Mesothelial cell of epicardium (in vitro differentiated cells): ENCODE measurements at regions not wholly inside any gene's neighbourhood (a gene's known extent, or its start where the extent isn't known, plus 50 kb on each side); places are given as distances from the start of the nearest gene placed in this dataset.
"Not testable (repeated sequence)": the region's sequence is repeated elsewhere in the genome, so short reads cannot be mapped to it uniquely, and the experiment has no call there.

ENCODE experiments used
- DNase-seq, 2 experiments: peaks; one replicate each; pipeline ENCODE4 v3.0.0; 2021; ENCODE audit warnings: low spot score in 2 of 2; ENCODE audit not compliant: unreplicated experiment in 2 of 2
- H3K27ac Mint-ChIP-seq: 2 replicates; pipeline ENCODE4 v1.8.0; 2021; ENCODE audit warnings: mixed read lengths
- H3K27me3 Mint-ChIP-seq: 2 replicates; pipeline ENCODE4 v1.8.0; 2021; ENCODE audit warnings: low read depth, mixed read lengths
- H3K36me3 Mint-ChIP-seq: 2 replicates; pipeline ENCODE4 v1.8.0; 2021; ENCODE audit warnings: mixed read lengths
- H3K4me1 Mint-ChIP-seq: 2 replicates; pipeline ENCODE4 v1.8.0; 2021; ENCODE audit warnings: mixed read lengths
- H3K4me3 Mint-ChIP-seq: 2 replicates; pipeline ENCODE4 v1.8.0; 2021; ENCODE audit warnings: mild to moderate bottlenecking, moderate library complexity, mixed read lengths
- H3K9me3 Mint-ChIP-seq: 2 replicates; pipeline ENCODE4 v1.8.0; 2021; ENCODE audit warnings: mixed read lengths
- TF ChIP-seq, protein P1 (sequence below): fragments of 200-600 bp; sonication (generic); IDR thresholded peaks from one replicate; pipeline ENCODE4 v1.5.0; 2021; ENCODE audit warnings: antibody characterized with exemption; ENCODE audit not compliant: unreplicated experiment

DNA sequence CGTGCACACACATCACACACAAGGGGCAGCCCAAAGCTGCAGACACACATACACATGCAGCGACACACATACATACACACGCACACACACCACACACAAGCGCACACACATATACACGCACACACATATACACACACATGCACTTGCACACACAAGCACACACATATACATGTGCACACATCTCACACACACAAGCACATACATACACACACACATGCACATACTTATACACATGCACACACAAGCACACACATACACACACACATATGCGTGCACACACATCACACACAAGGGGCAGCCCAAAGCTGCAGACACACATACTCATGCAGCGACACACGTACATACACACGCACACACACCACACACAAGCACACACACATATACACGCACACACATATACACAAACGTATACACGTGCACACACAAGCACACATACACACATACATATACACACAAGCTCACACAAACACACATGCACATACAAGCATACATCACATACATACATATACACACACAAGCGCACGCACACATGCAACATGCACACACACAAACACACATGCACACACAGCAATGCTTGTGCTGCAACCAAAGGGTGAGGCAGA is 178.8 kb upstream of the PFKP start:
- no peaks in the 10 kb centered on the region for H3K9me3 Mint-ChIP-seq

DNA sequence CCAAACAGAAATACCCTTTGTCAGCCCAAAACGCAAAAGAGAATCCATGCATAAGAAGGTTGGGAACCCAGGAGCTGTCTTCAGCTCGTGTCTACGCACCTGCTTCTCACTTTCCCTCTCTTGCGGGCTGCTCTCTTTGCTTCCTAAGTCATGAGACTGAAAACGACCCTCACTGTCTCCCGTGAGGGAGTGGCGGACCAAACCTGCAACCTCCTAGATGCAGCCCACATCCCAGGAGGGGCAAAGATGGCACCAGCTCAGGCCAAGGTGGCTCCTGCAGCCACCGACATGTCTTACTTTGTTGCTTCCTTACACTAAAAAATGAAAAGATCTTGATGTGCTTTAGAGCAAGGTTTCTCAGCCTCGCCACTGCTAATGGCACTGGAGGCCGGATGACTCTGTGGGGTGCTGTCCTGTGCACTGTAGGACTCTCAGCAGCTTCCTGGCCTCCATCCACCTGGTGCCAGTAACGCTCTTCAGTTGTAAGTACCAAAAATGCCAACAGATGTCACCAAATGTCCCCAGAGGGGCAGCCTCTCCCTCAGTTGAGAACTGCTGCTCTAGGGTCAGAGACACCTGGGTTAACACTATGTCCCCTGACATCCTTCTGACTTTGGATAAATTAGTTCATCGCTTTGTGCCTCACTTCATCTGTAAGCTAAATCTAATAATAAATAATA is 179.8 kb upstream of the PFKP start:
- no peak for DNase-seq
- peaks cover 70% of the 10 kb centered on the region for H3K27me3 Mint-ChIP-seq
- no peak overlapping the region for H3K4me3 Mint-ChIP-seq

More for the DNA sequence above, 178.8 kb upstream of the PFKP start:
- TF ChIP-seq, protein P1, sequence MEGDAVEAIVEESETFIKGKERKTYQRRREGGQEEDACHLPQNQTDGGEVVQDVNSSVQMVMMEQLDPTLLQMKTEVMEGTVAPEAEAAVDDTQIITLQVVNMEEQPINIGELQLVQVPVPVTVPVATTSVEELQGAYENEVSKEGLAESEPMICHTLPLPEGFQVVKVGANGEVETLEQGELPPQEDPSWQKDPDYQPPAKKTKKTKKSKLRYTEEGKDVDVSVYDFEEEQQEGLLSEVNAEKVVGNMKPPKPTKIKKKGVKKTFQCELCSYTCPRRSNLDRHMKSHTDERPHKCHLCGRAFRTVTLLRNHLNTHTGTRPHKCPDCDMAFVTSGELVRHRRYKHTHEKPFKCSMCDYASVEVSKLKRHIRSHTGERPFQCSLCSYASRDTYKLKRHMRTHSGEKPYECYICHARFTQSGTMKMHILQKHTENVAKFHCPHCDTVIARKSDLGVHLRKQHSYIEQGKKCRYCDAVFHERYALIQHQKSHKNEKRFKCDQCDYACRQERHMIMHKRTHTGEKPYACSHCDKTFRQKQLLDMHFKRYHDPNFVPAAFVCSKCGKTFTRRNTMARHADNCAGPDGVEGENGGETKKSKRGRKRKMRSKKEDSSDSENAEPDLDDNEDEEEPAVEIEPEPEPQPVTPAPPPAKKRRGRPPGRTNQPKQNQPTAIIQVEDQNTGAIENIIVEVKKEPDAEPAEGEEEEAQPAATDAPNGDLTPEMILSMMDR = no peak
- H3K27ac Mint-ChIP-seq = no peak overlapping the region
- no peak overlapping the region for H3K4me3 Mint-ChIP-seq
- no peaks in the 10 kb centered on the region for H3K36me3 Mint-ChIP-seq
- no peak for DNase-seq
- H3K4me1 Mint-ChIP-seq = peaks cover 1% of the 10 kb centered on the region
- H3K27me3 Mint-ChIP-seq = peaks cover 78% of the 10 kb centered on the region

DNA sequence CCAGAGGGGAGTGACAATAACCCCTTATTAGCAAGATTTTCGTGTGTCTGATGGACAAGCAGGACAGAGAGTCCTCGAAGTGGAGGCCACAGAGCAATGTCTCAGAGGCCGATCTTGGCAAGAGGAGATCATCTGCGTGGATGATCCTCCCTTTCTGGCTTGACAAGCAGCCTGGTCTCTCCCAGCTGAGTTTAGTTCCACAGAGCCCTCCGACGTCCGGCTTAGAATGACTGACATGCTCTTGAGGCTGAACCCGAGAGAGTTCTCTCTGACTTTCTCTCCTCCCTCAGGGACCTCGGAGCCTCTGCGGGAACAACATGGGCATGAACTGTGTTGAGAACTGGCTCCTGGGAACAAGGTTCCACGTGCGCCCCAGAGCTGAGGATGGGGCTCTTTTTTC is 180.7 kb upstream of the PFKP start:
- no peak for DNase-seq
- TF ChIP-seq, protein P1 = no peak
- no peaks in the 10 kb centered on the region for H3K9me3 Mint-ChIP-seq
- H3K27ac Mint-ChIP-seq = no peak overlapping the region
- H3K4me1 Mint-ChIP-seq = peaks cover 6% of the 10 kb centered on the region
- peaks cover 74% of the 10 kb centered on the region for H3K27me3 Mint-ChIP-seq
- H3K4me3 Mint-ChIP-seq = no peak overlapping the region
- no peaks in the 10 kb centered on the region for H3K36me3 Mint-ChIP-seq

More for the DNA sequence above, 179.8 kb upstream of the PFKP start:
- Mint-ChIP-seq H3K36me3 (no peaks in the 10 kb centered on the region), H3K27ac (no peak overlapping the region), H3K4me1 (peaks cover 4% of the 10 kb centered on the region), H3K9me3 (no peaks in the 10 kb centered on the region)
- TF ChIP-seq, protein P1 = no peak

DNA sequence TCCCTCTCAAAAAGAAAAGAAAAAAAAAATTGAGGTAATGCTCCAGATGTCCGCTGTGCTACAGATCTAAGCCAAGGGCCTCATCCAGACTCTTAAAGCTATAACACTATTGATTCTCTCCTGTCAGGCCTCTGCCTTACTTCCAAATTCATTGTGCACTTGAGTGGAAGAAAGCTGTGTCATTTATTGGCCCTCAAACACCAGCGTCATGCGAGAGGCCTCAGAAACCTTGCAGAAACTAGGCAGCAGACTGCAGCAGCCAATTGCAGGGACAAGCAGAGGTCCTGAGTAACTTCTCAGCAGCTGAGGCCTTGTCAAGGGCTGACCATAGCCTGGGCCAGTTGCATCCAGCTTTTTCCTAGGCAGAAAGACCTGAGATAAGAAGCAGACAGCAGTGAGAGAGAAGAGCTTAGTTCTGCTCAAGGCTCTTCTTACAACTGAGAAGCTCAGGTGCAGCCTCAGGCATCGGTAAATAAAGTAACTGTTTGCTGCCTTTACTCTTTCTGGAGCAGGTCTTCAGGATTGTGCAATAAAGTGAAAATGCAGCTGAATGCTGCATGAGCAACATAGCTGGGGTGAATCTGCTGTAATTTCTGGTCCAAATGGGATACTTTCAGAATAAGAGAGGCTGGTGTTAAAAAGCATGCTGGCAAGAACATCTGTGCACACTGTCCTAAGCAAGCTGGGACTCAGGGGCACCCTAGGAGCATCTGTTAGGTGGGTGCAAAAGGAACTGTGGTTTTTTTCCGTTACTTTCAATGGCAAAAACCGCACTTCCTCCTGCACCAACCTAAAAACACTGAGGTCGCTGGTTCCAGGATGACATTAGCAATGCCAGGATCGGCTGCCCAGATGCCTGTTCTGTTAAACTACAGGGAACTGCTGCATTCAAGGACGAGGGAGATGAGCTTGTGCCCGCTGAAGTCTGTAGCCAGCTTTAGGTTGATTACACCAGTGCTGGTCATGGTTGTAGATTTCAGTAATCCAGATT is 181.8 kb upstream of the PFKP start:
- no peak overlapping the region for H3K27ac Mint-ChIP-seq
- no peaks in the 10 kb centered on the region for H3K9me3 Mint-ChIP-seq
- no peak overlapping the region for H3K4me3 Mint-ChIP-seq
- H3K27me3 Mint-ChIP-seq = peaks cover 75% of the 10 kb centered on the region
- no peak for DNase-seq
- no peaks in the 10 kb centered on the region for H3K36me3 Mint-ChIP-seq
- TF ChIP-seq, protein P1 = no peak
- H3K4me1 Mint-ChIP-seq = peaks cover 5% of the 10 kb centered on the region

- DNase-seq, H3K4me3 Mint-ChIP-seq, H3K27ac Mint-ChIP-seq, H3K4me1 Mint-ChIP-seq, H3K36me3 Mint-ChIP-seq, H3K9me3 Mint-ChIP-seq: not testable (repeated sequence)
- H3K27me3 Mint-ChIP-seq = peaks cover 75% of the 10 kb centered on the region
Measured at GRCh38 chr10:2883983-2884540, 183.3 kb upstream of the PFKP start.
